Subcutaneous abdominal adipose tissue (tissue), 5 donors: ENCODE measurements at regions not wholly inside any gene's neighbourhood (a gene's known extent, or its start where the extent isn't known, plus 50 kb on each side); places are given as distances from the start of the nearest gene placed in this dataset.

Experiments used
- H3K27ac ChIP-seq: one replicate; pipeline ENCODE4 v1.7.0; 2013; ENCODE audit warnings: low read depth, mild to moderate bottlenecking, inconsistent platforms, low read length, moderate library complexity
- H3K27me3 ChIP-seq, 5 donors: one replicate each; pipeline ENCODE4 v1.7.0; 2013; ENCODE audit warnings: low read length in 5 of 5, inconsistent platforms in 1 of 5; ENCODE audit not compliant: control insufficient read depth in 5 of 5, insufficient read depth in 4 of 5
- H3K36me3 ChIP-seq, 5 donors: one replicate each; pipeline ENCODE4 v1.7.0; 2013; ENCODE audit warnings: low read length in 5 of 5; ENCODE audit not compliant: control insufficient read depth in 5 of 5, insufficient read depth in 5 of 5
- H3K4me1 ChIP-seq, 5 donors: one replicate each; pipeline ENCODE4 v1.7.0; 2013; ENCODE audit warnings: low read length in 5 of 5, mild to moderate bottlenecking in 3 of 5, moderate library complexity in 1 of 5; ENCODE audit not compliant: control insufficient read depth in 5 of 5, insufficient read depth in 5 of 5
- H3K4me3 ChIP-seq, 5 donors: one replicate each; pipeline ENCODE4 v1.7.0; 2013; ENCODE audit warnings: low read length in 5 of 5, low read depth in 1 of 5
- H3K9ac ChIP-seq, 5 donors: one replicate each; pipeline ENCODE4 v1.7.0; 2013; ENCODE audit warnings: low read length in 5 of 5, mild to moderate bottlenecking in 4 of 5, moderate library complexity in 3 of 5
- H3K9me3 ChIP-seq, 5 donors: one replicate each; pipeline ENCODE4 v1.7.0; 2013; ENCODE audit warnings: low read length in 5 of 5; ENCODE audit not compliant: control insufficient read depth in 5 of 5
- donor health status: healthy.
- donor health status: healthy.
- donor health status: healthy.
- donor health status: healthy.
- donor health status: healthy.

DNA sequence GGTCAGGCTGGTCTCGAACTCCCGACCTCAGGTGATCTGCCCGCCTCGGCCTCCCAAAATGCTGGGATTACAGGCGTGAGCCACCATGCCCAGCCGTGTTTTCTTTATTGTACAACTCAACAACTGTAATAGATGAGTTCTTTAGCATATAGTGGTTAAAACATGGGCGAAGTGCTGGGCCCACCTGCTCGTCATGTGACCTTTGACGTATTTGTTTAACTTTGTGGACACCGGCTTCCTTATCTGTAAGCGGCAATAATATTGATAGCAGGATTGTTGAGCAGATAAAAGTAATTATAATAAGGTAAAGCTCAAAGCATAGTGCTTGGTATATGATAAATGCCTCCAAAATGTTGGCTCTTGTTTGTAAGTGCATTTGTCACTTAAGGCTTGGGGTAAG is 460.3 kb downstream of the KLF12 start:
- H3K27ac ChIP-seq: no peak overlapping the region

DNA sequence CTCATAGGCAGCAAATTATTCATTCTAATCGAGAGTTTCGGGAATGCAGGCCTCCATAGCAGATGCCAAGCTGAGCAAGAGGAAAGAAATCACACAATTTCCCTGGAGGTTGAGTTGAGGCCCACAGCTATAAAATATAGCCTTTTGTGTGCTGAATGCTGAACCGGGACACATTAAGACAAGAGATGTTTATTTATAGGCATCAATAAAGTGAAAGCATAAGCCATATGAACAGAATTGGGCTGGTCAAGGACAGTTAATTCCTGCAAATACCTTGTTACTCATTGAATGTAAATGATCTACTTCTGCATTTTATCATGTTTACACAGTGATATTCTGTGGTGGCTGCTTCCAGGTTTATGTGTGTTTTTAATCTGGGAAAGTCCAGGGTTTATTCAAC is 461.7 kb downstream of the KLF12 start:
- Histone ChIP-seq H3K27me3 (no peaks in the 10 kb centered on the region), H3K36me3 (no peaks in the 10 kb centered on the region), H3K27ac (no peak overlapping the region), H3K4me1 (peaks cover 0 to 17% (median 6%) of the 10 kb centered on the region in 5 donors), H3K9me3 (no peaks in the 10 kb centered on the region), H3K9ac (no peak overlapping the region), H3K4me3 (no peak overlapping the region)

More for the DNA sequence above, 460.3 kb downstream of the KLF12 start:
- Histone ChIP-seq H3K4me3 (no peak overlapping the region), H3K4me1 (peaks cover 0 to 20% (median 7%) of the 10 kb centered on the region in 5 donors), H3K36me3 (no peaks in the 10 kb centered on the region), H3K9me3 (no peaks in the 10 kb centered on the region), H3K27me3 (no peaks in the 10 kb centered on the region), H3K9ac (no peak overlapping the region)

DNA sequence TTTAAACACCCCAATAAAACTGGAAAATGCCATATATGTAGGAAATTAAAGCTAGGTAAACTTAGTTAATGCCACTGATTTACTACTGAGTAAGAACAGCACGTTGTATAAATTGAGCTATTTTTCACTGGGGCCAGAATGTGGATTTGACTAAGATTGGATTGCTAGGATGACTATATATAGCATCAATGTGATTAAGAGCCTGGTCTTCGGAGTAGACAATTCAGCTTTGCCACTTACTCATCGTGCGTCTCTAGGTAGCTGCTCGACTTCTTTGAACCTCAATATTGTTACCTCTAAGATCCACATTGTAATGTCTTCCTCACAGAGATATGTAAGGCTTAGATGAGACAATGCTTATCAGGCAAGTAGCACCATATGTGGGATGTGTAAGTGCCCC is 462.5 kb downstream of the KLF12 start:
- H3K27ac ChIP-seq: no peak overlapping the region
- H3K27me3 ChIP-seq: no peaks in the 10 kb centered on the region
- no peak overlapping the region for H3K4me3 ChIP-seq
- no peaks in the 10 kb centered on the region for H3K36me3 ChIP-seq
- H3K4me1 ChIP-seq: peaks cover 0 to 11% (median 0%) of the 10 kb centered on the region in 5 donors
- H3K9ac ChIP-seq: no peak overlapping the region
- no peaks in the 10 kb centered on the region for H3K9me3 ChIP-seq

DNA sequence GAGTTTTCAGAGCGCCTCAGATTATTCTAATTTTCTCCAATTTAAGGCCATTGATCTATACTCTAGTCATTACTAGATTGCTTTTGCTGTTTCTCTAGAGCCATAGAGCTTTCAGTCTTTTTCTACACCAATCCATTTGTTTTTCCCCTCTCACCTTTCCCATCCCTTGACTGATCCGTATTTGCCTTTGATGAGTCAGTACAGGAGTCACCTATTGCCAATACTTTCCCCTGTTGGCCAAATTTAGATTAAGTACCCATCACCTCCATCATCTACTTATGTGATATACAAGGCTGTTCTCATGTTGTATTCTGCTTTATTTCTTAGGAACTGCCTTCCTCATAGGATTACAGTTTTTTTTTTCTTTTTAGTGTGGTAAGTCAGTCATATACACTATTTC is 463.2 kb downstream of the KLF12 start:
- no peak overlapping the region for H3K27ac ChIP-seq
- no peaks in the 10 kb centered on the region for H3K9me3 ChIP-seq
- H3K9ac ChIP-seq: no peak overlapping the region
- H3K4me1 ChIP-seq: peaks cover 0 to 11% (median 0%) of the 10 kb centered on the region in 5 donors
- H3K4me3 ChIP-seq: no peak overlapping the region
- H3K27me3 ChIP-seq: no peaks in the 10 kb centered on the region
- no peaks in the 10 kb centered on the region for H3K36me3 ChIP-seq

DNA sequence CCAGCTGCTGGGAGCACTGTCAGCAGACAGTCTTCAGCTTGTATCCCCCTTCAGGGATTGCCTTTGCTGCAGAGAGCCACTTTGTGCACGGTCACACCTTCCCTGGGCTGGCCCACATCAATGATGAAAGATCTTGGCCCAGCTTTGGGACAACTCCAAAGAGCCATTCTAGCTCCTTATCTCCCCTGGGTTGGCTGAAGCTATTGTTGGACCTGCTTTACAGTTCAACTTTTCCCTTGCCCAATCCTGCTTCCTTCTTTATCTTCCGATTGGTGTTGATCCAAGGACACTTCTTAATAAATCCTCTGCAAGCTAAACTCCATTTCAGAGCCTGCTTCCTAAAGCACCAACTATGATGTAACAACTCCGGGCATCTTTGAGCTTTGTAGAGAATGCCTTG is 466.4 kb downstream of the KLF12 start:
- H3K36me3 ChIP-seq: no peaks in the 10 kb centered on the region
- no peaks in the 10 kb centered on the region for H3K27me3 ChIP-seq
- H3K4me1 ChIP-seq: no peaks in the 10 kb centered on the region
- H3K9ac ChIP-seq: no peak overlapping the region
- no peak overlapping the region for H3K4me3 ChIP-seq
- H3K9me3 ChIP-seq: no peaks in the 10 kb centered on the region
- no peak overlapping the region for H3K27ac ChIP-seq

DNA sequence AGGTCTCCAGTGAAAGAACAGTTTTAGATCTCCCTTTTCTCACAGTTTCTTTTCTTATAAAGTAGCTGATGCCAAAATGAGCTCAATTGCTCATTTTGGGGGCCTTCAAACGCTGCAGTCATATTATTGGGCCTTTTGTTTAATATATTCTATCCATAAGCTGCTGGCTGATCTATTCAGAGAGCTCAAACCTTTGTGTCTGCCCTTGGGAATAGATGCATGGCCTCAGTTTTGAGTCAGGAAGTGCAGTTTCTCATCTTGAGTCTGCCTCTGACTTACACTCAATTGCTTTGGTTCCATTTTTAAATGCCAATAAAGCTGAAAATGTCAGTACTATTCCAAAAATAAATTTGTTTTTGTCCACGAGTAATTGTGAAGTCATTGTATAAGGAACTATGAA is 468.9 kb downstream of the KLF12 start:
- Histone ChIP-seq H3K4me1 (no peaks in the 10 kb centered on the region), H3K27me3 (peaks cover 0 to 3% (median 0%) of the 10 kb centered on the region in 5 donors), H3K27ac (no peak overlapping the region), H3K4me3 (no peak overlapping the region), H3K36me3 (no peaks in the 10 kb centered on the region), H3K9me3 (no peaks in the 10 kb centered on the region), H3K9ac (no peak overlapping the region)

DNA sequence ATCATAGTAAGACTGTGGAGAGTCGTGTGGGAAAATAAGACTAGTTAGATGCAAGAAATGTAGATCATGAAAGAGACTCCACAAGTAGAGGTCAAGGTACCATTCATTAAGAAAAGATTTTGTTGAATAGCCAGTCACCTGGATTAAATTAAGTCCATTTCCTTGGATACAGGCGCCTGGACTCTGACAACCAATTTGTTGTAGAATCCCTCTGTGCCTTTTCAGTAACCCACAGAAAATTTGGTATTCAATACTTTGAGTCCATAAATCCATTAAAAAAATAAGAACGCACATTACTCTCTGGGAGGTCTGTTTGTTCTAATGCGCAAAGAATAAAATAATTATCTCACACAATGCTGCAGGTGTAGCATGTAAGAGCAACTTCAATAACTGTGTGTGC is 469.4 kb downstream of the KLF12 start:
- Histone ChIP-seq H3K9ac (no peak overlapping the region), H3K4me3 (no peak overlapping the region), H3K4me1 (no peaks in the 10 kb centered on the region), H3K27me3 (peaks cover 0 to 3% (median 0%) of the 10 kb centered on the region in 5 donors), H3K9me3 (no peaks in the 10 kb centered on the region), H3K36me3 (no peaks in the 10 kb centered on the region), H3K27ac (no peak overlapping the region)

DNA sequence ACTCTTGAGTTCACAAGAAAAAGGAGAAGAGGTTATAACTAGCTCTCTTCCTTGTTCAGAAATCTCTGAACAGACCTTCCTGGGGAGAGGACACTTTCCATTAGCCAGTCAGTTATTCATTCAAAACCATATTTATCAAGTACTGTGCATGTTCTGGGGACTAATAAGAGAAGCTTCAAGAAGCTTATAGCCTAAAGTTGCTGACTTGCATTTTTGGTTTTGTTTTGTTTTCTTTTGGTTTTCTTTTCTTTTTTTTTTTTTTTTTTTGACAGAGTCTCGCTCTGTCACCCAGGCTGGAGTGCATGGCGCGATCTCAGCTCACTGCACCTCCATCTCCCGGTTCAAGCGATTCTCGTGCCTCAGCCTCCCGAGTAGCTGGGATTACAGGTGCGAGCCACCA is 471.4 kb downstream of the KLF12 start:
- H3K27ac ChIP-seq: no peak overlapping the region

DNA sequence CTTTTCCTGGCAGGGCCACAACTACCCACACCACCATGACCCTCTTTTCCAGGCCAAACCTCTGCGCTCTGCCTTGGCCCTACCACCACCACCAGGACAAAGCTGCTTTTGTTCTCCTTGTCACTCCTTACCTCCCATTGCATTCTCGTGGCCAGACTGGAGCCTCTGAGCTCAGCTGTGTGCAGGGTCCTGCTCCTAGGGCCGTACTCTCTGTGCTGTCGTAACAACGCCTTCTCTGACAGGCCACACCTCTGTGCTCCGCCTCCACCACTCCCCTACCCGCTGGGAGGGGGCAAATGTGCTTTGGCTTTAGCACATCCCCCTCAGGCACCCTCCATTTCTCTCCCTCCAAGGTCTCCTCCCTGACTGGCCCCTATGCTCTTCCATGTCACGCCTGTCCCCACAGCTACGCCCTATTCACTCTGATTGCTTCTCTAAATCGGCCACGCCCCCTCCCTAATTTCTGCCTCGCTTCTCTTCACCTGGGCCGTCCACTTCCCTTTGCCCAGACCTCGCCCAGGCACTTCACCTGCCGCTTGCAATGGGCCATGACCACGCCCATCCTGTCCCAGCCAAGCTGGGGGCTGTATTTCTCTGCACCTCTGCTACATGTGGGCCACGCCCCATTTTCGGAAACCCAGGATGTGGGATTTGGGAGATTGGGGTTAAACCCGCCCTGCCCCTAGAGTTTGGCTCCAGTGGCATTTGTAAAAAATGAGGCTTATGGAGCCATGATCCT is 472.3 kb downstream of the KLF12 start:
- Histone ChIP-seq H3K9me3 (no peaks in the 10 kb centered on the region), H3K9ac (no peak overlapping the region), H3K36me3 (no peaks in the 10 kb centered on the region), H3K27me3 (peaks cover 0 to 3% (median 0%) of the 10 kb centered on the region in 5 donors), H3K4me1 (peaks cover 2 to 7% (median 5%) of the 10 kb centered on the region in 5 donors), H3K4me3 (no peak overlapping the region), H3K27ac (no peak overlapping the region)

More for the DNA sequence above, 471.4 kb downstream of the KLF12 start:
- peaks cover 0 to 5% (median 4%) of the 10 kb centered on the region in 5 donors for H3K4me1 ChIP-seq
- no peaks in the 10 kb centered on the region for H3K9me3 ChIP-seq
- H3K9ac ChIP-seq: no peak overlapping the region
- H3K4me3 ChIP-seq: no peak overlapping the region
- peaks cover 0 to 3% (median 0%) of the 10 kb centered on the region in 5 donors for H3K27me3 ChIP-seq
- no peaks in the 10 kb centered on the region for H3K36me3 ChIP-seq

DNA sequence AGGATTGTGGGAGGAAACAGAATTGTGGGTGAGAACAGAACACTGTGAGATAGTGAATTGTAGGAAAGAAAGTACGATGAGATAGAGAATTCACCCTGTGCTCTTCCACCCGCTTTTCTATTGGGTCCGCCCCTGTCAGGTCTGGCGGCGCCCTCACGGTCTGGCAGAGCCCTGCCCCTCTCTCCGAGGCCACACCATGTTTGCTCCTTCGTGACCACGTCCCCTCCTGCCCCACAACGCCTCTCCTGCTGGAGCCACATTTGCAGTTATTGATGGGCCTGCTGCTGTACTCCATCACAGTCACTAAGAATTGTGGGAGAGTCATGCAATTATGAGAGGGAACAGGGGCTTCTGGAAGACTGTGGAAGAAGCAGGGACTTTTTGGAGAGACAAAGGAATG is 473.1 kb downstream of the KLF12 start:
- Histone ChIP-seq H3K9ac (no peak overlapping the region), H3K4me1 (peaks cover 2 to 7% (median 5%) of the 10 kb centered on the region in 5 donors), H3K9me3 (no peaks in the 10 kb centered on the region), H3K36me3 (no peaks in the 10 kb centered on the region), H3K27me3 (peaks cover 0 to 3% (median 0%) of the 10 kb centered on the region in 5 donors), H3K4me3 (no peak overlapping the region), H3K27ac (no peak overlapping the region)
